ENCODE measurements at regions not wholly inside any gene's neighbourhood (a gene's known extent, or its start where the extent isn't known, plus 50 kb on each side); places are given as distances from the start of the nearest gene placed in this dataset.
"Not testable (repeated sequence)": the region's sequence is repeated elsewhere in the genome, so short reads cannot be mapped to it uniquely, and the experiment has no call there.

DNA sequence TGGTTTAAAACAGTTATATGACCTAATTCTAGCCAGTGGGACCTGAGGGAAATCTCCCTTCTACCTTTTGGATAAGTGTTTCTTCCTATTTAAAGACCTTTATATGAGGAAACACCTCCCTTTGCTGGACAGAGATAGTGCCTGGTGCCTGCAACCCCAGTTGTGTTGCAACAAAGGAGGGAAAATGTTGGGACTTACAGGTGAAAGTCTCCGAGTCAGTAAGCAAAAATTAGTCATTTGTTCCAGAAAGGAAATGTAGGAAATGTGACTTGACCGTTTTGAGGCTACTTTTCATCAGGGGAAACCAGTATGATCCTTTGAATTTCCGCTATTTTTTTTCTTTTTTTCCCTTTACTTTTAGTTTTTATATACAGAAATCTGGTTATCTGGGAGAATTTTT, 165.5 kb downstream of the DKK1 start:
- no peak for DNase-seq (ENCODE audit: low read depth in 2 of 2)

DNA sequence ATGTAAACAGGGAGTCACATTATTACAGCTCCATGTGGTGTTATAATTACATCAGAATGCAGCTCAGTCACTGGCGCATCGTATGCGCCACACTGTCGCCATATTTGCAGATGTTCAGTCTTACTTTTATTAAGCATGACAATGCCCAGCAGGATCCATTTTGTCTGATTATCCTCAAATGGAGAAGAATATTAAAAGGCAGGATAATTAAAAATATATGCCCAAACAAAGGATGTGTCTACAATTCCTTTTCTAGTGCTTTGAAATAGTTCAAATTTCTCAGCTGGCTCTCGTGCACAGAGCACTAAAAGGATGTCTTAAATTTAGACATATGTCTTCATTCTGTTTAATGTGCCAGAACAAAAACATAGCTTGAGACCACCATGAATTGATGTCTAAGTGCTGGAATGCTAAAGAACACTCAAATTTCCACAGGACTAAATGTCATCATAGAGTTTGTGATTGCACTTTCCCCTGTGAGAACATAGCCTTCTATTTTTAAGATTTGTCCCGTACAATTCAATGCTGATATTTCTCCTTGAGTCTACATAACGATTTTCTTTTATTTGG, 168.0 kb downstream of the DKK1 start:
- DNase-seq (ENCODE audit: low read depth in 2 of 2), result no peak

DNA sequence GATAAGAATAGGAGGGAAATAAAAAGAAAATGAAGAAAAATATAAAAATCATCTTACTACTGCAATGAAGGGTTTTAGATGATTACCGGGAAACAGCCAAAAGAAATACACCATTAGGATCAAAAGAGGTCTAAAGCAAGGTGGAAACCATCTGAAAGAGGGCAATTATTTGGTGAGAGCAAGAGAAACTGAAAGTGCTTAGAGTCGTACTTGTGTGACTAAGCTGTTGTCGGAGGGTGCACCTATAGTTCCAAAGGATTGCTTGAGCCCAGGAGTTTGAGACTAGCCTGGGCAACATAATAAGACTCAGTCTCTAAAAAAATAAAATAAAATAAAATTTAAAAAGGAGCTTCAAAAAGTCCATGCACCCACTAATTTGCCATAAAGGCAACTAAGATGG, 169.5 kb downstream of the DKK1 start:
- no peak for DNase-seq (ENCODE audit: low read depth in 2 of 2)

DNA sequence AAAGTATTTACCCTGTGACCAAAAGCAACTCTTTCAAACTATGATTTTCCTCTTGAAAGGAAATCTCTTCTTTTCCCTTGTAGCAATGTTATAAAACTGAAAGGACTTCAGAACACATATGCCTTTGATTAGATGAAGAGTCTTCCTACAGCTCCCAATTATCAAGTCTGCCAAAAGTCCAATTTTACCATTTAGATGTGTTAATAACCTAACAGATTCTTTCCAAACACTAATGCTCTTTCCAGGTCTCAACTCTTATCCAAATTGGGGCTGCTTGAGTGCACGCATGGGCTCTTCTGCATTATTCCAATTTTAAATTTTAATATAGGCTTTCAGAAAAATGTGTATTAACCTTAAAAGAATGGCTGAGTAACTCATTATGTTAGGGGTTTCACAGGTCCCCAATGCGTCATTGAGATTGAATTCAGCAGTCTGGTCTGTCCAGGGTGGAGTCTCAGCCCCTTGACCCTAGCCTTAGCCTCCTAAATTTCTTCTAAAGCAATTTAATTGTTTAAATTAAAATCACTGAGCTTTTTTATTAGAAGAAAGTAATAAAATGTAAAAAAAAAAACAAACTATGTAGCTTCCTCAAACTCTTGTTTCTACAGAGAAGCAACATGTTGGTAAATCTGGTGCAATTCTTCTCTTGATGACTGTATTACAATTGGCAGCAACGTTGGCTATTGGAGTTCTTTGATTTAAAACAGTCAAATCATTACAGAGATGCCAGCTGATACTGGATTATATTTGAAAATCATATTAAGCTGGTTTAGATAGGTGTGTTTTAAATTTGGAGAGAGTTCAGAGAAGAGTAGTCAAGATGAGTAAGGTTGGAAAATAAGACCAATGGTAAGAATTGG, 170.4 kb downstream of the DKK1 start:
- DNase-seq (ENCODE audit: low read depth in 2 of 2), result no peak

DNA sequence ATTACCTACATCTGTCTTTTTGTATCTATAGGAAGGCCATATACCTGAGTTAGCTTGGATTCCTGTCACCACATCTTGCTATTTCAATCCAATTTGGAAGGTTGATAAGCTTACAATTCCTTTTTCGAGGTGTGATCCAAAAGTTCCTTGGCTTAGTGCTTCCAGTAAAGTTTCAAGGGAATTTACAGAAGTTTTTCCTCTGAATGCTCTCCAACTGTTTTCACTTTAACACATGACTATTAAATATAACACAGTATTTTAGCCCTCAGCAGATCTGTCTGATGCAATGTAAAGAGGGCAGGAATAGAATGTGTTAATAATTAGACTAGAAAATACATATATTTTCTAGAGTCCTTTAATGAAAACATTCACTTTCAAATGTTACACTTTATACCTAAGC, 171.4 kb downstream of the DKK1 start:
- no peak for DNase-seq (ENCODE audit: low read depth in 2 of 2)

DNA sequence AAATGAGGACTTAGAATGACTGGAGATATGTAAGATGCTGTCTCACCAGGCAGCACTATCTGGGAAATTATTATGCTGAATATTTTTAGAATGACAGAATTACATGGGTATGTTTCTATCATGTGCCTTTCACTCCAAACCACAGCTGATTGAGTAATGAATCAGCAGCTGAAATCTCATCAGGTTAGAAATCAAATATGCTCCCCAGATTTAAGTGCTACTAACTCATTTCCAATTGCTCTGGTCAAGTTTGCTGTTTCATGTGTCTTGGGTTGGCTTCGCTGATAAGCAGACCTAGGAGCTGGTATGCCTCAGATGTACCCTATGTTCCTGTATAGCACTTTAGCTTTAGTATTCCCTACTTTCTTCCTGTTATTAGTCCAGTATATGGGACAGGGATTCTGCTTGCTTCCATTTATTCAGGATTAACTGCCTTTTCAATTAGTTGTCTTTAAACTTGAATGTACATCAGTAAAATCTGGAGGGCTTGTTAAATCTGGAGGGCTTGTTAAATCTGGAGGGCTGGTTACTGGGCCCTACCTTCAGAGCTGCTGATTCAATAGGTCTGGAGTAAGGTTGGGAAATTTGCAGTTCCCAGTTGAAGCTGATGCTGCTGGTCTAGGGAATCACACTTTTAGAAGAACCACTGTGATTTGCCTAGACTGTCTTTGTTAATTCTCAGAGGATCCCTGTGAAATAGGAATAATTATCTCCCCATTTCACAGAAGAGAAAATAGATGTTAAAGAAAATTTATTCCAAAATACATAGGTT, 172.9 kb downstream of the DKK1 start:
- no peak for DNase-seq (ENCODE audit: low read depth in 2 of 2)

DNA sequence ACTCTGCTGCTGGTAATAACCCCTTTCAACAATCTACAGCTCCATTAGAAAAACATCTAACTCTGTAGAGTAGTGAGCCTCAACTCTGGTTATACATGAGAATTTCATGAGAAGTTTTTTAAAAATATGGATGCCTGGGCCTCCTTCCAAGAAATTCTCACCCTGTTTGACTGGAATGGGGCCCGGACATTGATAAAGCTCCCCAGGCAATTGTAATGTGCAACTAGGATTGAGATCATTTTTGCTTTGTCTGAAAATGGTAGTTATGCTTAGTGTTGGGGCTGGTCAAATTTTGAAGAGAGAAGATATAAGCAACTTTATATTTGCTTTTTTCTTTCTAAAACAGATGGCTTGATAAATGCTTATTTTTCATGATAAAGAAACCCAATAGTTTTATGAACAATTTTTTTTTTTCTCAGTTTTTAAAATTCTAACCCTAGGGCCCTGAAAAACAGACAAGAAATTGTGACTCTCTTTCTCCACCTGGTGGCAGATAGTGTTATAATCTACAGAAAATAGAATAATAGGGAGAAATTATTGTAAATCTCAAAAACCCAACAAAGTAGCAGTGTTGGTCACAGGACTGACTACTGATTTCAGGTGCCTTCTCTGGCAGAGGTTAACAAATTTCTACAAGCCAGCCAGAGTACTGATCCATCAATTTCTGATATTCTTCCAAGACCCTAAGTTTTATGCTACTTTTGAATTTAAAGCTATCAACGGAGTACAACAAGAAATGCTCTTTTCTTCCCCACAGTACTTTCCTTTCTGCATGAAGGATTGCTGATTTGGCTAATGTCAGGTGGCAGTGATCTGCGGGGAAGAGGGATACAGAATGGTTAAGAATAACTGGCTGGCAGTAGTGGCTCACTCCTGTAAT, 174.8 kb downstream of the DKK1 start:
- no peak for DNase-seq (ENCODE audit: low read depth in 2 of 2)

DNA sequence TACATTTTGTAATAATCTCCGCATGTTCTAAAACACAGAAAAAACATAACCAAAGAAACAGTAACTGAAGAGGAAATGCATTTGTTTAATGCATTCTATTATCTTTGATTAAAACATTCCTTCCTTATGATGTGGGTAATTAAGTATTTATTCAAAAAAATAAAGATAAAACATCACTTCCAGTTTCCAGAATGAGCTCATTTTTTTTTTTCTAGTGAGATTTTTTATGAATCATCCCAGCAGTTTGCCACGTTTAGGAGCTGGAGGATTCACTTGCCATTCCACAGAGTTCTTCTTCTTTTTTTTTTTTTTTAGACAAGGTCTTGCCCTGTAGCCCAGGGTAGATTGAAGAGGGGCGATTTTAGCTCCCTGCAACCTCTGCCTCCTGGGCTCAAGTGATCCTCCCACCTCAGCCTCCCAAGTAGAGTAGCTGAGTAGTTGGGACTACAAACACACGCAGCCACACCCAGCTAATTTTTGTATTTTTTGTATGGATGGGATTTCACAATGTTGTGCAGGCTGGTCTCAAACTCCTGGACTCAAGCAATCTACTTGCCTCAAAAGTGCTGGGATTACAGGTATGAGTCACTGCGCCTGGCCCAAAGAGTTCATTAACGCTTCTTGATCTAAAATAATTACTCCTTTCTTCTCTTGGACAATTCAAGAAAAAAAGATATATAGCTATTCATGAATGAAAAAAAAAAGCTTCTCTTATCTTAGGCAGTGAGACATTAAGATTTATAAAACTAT, 177.3 kb downstream of the DKK1 start:
- DNase-seq (ENCODE audit: low read depth in 2 of 2), result no peak

DNA sequence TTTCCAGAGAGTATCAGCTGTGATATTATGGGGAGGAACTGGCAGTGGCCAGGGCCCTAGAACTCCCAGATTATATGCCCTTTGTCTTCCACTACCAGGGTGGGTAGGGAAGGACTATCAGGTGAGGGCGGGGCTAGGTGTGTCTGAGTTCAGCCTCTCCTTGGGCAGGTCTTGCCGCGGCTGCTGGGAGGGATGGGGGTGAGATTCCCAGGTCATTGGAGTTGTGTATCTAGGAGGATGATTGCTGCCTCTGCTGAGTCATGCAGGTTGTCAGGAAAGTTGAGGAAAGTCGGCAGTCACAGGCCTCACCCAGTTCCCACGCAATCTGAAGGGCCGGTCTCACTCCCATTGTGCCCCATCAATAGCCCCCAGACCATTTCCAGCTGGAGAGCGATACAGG, 185.2 kb downstream of the DKK1 start:
- DNase-seq (ENCODE audit: low read depth in 2 of 2), result no peak

DNA sequence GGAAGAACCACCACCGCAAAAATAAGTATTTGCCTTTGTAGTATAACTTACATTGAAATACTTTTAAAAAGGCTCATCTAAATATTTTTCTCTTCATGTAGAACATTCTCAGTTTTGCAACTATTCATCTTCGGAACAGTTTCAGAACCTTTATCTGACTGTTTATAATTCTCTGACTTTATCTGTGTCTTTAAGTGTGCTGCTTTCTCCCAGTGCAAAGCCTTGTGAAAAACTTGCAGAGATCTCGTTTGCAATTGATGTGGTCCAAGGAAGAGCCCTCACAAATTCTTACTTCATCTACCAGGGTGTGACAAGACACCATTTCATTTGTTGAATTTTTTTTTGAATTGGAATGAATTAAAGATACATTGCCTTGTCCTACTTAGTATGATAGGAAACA, 186.4 kb downstream of the DKK1 start:
- no peak for DNase-seq (ENCODE audit: low read depth in 2 of 2)

DNA sequence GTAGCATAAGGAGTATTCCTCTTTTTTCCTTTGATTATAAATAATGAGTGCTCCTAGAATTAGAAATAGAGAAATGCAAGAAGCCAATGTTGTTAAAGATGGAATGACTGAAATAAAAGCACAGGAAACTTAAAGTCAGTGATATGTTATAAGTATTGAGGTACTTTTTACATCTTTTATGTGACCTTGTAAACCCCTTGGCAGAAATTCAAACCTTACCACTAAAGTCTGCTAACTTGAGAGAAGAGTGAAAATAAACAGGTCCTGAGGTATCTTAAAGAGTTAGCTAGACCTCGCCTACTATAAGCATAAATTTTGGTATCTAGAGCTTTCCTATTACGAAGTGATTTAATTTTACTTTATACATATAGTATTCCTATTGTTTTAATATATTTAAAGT, 188.2 kb downstream of the DKK1 start:
- no peak for DNase-seq (ENCODE audit: low read depth in 2 of 2)

DNA sequence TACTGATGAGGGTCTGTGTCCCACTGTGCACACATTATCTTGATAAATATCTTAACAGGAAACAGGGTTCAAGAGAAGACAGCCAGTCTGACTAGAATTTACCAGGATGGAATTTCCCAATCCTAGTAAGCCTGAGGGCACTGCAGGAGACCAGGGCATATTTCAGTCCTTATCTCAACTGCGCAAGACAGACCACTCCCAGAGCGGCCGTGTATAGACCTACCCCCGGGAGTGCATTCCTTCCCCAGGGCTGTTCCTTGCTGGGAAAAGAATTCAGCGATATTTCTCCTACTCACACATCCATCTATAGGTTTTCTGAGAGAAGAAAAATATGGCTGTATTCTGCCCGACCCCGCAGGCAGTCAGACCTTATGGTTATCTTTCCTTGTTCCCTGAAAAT, 191.3 kb downstream of the DKK1 start:
- not testable (repeated sequence) for DNase-seq (ENCODE audit: low read depth in 2 of 2)

DNA sequence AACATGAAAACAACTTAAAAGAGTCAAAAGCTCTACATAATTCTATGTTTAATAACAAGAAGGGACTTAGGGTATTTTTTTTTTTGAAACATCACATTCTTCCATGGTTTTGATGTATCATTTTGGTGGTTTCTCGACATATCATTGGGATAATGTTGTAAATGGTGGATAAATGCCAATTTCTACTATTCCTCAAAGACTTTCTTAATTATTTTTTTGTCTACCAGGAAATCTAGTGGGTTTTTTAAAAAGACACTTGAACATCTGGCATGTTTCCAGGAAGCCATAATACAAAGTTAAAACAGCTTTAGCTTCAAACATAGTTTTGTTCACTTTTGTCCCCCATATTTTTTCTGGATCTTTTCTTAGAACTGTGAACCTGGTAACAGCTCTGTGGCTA, 200.4 kb downstream of the DKK1 start:
- no peak for DNase-seq (ENCODE audit: low read depth in 2 of 2)

DNA sequence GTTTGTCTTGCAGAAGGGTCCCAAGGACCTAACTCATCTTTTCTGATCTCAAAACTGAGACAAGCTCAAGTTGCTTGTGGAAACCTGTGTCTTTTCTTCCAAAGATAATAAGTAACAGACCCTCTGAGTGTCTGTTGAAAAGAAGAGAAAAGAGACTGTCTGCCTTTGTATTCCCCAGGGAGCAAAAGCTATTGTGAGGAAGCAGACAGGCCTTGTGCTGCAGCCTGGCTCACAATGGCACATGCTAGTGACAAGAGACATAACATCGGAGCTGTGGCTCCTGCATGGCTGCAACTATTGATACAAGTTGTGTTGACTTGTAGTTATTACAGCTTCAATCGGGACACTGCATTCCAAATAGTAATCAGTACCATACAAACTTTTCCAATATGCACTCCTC, 202.9 kb downstream of the DKK1 start:
- DNase-seq (ENCODE audit: low read depth in 2 of 2), result no peak

DNA sequence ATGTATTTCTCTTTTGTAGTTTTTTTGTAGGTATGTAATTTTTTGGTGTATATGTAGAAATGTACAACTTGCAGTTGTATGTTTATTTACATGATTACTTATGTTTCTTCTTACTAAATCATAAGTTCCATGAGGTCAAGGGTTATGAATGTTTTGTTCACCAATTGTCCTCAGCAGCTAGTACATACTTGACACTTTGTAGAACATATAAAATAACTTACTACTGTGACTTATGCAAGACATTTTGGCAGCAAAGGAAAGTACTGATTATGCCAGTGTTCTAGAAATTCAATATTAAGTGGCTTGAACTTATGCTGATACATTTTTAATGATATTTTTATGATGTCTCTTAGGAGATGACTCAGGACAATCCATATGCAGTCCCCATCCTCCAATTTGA, 209.6 kb downstream of the DKK1 start:
- DNase-seq (ENCODE audit: low read depth in 2 of 2), result no peak

DNA sequence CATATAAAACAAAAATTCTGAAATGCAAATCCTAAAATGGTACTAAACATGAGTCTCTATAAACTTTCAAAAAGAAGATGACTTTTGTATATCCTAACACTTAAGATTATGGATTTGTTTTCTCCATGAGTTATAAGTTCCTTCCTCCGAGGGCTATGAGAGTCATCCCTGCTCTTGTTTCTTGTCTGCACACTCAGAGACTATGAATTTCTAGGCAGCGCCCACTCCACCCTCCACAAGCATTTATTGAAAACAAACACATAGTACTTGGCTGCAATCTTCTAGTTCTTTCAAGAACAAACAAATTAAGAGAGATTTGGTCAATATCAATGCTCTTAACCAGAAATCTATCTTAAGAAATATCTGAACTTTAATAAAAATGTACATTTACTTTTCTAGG, 211.7 kb downstream of the DKK1 start:
- DNase-seq (ENCODE audit: low read depth in 2 of 2), result no peak

DNA sequence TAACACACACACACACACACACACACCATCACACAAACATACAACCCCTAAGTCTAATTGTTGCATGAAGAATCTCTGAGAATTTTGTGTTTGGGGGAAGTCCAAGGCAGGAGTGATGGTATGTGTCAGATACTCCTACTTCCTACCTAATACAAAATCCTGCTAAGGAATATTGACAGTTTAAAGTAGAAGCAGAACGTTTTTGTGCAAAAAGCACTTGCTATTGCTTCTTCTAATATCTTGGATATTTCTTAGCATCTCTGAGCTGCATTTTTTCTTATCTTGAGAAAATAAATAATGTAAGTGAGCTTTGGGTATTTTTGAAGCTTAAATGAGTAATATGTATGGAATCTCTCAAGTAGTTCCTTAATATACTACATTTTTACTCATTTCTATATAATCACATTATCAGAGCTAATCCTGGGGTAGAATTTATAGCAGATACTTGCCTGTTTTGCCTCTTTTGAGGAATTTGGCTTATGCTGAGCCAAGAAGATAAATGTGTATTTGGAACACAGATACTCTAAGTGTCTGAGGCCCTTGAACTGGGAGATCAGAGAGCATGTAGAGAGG, 212.3 kb downstream of the DKK1 start:
- no peak for DNase-seq (ENCODE audit: low read depth in 2 of 2)

DNA sequence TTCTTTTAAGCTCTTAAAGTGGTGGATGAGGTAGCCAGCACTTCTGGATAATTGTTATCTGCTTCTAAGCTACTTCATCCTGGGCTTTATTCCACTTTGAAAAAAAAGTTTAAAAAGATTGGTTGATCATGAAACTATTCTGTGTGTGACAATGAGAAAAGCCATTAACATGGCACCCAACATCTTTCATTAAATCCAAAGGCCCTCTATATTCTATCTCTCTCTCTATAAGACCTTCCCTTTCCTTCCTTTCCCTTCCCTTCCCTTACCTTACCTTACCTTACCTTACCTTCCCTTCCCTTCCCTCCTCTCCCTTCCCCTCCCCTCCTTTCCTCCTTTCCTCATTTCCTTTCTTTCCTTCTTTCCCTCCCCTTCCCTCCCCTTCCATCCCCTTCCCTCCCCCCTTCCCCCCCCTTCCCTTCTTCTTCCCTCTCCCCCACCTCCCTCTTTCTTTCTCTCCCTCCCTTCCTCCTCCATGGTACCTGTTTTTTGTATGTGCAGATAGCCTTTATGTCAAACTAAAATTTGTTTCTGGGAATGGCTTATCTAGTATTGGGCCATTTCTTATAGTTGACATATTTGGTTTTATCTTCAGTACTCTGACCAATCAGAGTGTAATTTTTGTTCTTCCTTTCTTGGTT, 218.7 kb downstream of the DKK1 start:
- no peak for DNase-seq (ENCODE audit: low read depth in 2 of 2)

DNA sequence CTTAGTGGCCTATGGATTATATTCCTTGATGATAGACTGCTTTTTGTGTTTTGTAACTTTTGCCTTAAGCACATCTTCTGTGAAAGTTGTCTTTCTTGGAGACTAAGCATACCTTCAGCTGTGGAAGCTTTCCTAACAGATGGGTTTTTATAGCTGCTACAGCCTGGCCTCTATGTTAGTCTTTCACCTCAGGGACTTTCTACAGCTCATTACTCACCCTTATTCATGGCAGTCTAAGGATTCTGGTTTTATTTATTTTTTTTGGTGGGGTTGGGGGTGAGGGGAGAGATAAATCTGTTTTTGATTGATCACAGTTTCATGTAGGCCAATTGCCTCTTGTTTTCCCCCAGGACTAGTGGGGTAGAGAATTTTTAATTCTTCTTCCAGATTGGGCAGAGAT, 219.9 kb downstream of the DKK1 start:
- DNase-seq (ENCODE audit: low read depth in 2 of 2), result no peak

DNA sequence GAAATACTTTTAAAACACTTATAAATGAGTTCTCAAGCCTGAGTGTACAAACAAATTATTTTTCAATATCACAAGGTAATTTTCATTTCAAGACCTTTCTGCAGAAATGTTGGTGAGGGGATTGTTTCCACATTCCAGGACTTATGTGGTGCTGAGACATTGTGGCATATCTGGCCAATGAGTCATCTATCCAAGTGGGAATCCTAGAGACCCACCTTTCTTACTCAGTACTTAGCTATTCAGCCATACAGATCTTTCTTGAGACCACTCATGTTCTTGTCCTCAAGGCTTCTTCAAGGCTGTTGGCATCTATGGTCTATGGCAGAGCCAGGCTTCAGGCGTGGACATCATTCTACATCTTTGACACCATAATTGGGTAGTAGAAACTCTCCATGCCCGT, 225.4 kb downstream of the DKK1 start:
- no peak for DNase-seq (ENCODE audit: low read depth in 2 of 2)

Measured in stimulated activated CD4-positive, alpha-beta T cell treated with anti-CD3 and anti-CD28 coated beads, Interleukin-4, amount 100 ng/mL, for 48 hours (primary cell).